ENCODE measurements at regions not wholly inside any gene's neighbourhood (a gene's known extent, or its start where the extent isn't known, plus 50 kb on each side); places are given as distances from the start of the nearest gene placed in this dataset.

- TF ChIP-seq CTCF (optimal IDR thresholded peaks at IDR 0.05 in 1 of 3, IDR thresholded peaks at IDR 0.05 in 1 of 3, conservative IDR thresholded peaks at IDR 0.05 in 1 of 3; ENCODE audit: extremely low read depth in 1 of 3, insufficient read depth in 2 of 3, low read length in 3 of 3) = no peak
- no peak for TF ChIP-seq EZH2 (IDR thresholded peaks at IDR 0.05; ENCODE audit: low read length)
- H4K20me1 ChIP-seq (ENCODE audit: control insufficient read depth, extremely low read depth, insufficient read depth, low read length) = no peaks in the 10 kb centered on the region
- H3K9me1 ChIP-seq (ENCODE audit: control insufficient read depth, extremely low read depth, insufficient read depth, low read length) = no peaks in the 10 kb centered on the region
- dilution Hi-C loops (cut with MboI; ENCODE audit: extremely low pct_ligation_motif_present, low sequenced_read_pairs) = no loop called here
- H3K9ac ChIP-seq (ENCODE audit: control insufficient read depth, extremely low read depth, insufficient read depth, low read length) = no peak overlapping the region
- FAIRE-seq = no peak
- H3K9me3 ChIP-seq (ENCODE audit: control insufficient read depth, low read depth, low read length) = no peaks in the 10 kb centered on the region
- H3K4me1 ChIP-seq (ENCODE audit: control insufficient read depth, extremely low read depth, insufficient read depth, low read length) = no peaks in the 10 kb centered on the region
- no peak overlapping the region for H3K4me3 ChIP-seq (ENCODE audit: control insufficient read depth in 2 of 3, extremely low read depth in 1 of 3, insufficient read depth in 2 of 3, low read depth in 1 of 3, low read length in 3 of 3)
- H3K27ac ChIP-seq (ENCODE audit: control insufficient read depth, insufficient read depth, low read length) = no peak overlapping the region
- H2AFZ ChIP-seq (ENCODE audit: control insufficient read depth, low read length) = no peak overlapping the region
- no peaks in the 10 kb centered on the region for H3K79me2 ChIP-seq (ENCODE audit: control insufficient read depth, insufficient read depth, low read length)
- no peak overlapping the region for H3K4me2 ChIP-seq (ENCODE audit: control insufficient read depth, extremely low read depth, insufficient read depth, low read depth, low read length)
- DNase-seq (ENCODE audit: low read depth, low spot score) = no peak
- no peaks in the 10 kb centered on the region for H3K36me3 ChIP-seq (ENCODE audit: control insufficient read depth in 2 of 2, extremely low read depth in 1 of 2, insufficient read depth in 2 of 2, low read length in 2 of 2)
- no peaks in the 10 kb centered on the region for H3K27me3 ChIP-seq (ENCODE audit: control insufficient read depth, extremely low read depth, insufficient read depth, low read length)
Measured at GRCh38 chr10:56902554-56902953, 541.5 kb upstream of the ZWINT start.

- DNase-seq (ENCODE audit: low read depth, low spot score) (no peak), FAIRE-seq (no peak)
- no peaks in the 10 kb centered on the region for H3K4me1 ChIP-seq (ENCODE audit: control insufficient read depth, extremely low read depth, insufficient read depth, low read length)
- TF ChIP-seq CTCF (optimal IDR thresholded peaks at IDR 0.05 in 1 of 3, IDR thresholded peaks at IDR 0.05 in 1 of 3, conservative IDR thresholded peaks at IDR 0.05 in 1 of 3; ENCODE audit: extremely low read depth in 1 of 3, insufficient read depth in 2 of 3, low read length in 3 of 3) (no peak), EZH2 (IDR thresholded peaks at IDR 0.05; ENCODE audit: low read length) (no peak)
- H3K9me3 ChIP-seq (ENCODE audit: control insufficient read depth, low read depth, low read length) = no peaks in the 10 kb centered on the region
- no peak overlapping the region for H3K27ac ChIP-seq (ENCODE audit: control insufficient read depth, insufficient read depth, low read length)
- no peak overlapping the region for H3K9ac ChIP-seq (ENCODE audit: control insufficient read depth, extremely low read depth, insufficient read depth, low read length)
- dilution Hi-C loops (cut with MboI; ENCODE audit: extremely low pct_ligation_motif_present, low sequenced_read_pairs) = no loop called here
- no peak overlapping the region for H2AFZ ChIP-seq (ENCODE audit: control insufficient read depth, low read length)
- H3K36me3 ChIP-seq (ENCODE audit: control insufficient read depth in 2 of 2, extremely low read depth in 1 of 2, insufficient read depth in 2 of 2, low read length in 2 of 2) = no peaks in the 10 kb centered on the region
- no peaks in the 10 kb centered on the region for H4K20me1 ChIP-seq (ENCODE audit: control insufficient read depth, extremely low read depth, insufficient read depth, low read length)
- H3K79me2 ChIP-seq (ENCODE audit: control insufficient read depth, insufficient read depth, low read length) = no peaks in the 10 kb centered on the region
- no peak overlapping the region for H3K4me3 ChIP-seq (ENCODE audit: control insufficient read depth in 2 of 3, extremely low read depth in 1 of 3, insufficient read depth in 2 of 3, low read depth in 1 of 3, low read length in 3 of 3)
- H3K27me3 ChIP-seq (ENCODE audit: control insufficient read depth, extremely low read depth, insufficient read depth, low read length) = no peaks in the 10 kb centered on the region
- H3K4me2 ChIP-seq (ENCODE audit: control insufficient read depth, extremely low read depth, insufficient read depth, low read depth, low read length) = no peak overlapping the region
- H3K9me1 ChIP-seq (ENCODE audit: control insufficient read depth, extremely low read depth, insufficient read depth, low read length) = no peaks in the 10 kb centered on the region
Measured at GRCh38 chr10:56895306-56895705, 534.2 kb upstream of the ZWINT start.

Data from keratinocyte (primary cell).